ENCODE measurements at regions not wholly inside any gene's neighbourhood (a gene's known extent, or its start where the extent isn't known, plus 50 kb on each side); places are given as distances from the start of the nearest gene placed in this dataset.

GRCh38 chr18:1392046-1392445 is 487.4 kb downstream of the ADCYAP1 start:
- no peaks in the 10 kb centered on the region for H3K4me1 Mint-ChIP-seq (ENCODE audit: low read depth)
- no peaks in the 10 kb centered on the region for H3K27me3 Mint-ChIP-seq (ENCODE audit: low read depth)

GRCh38 chr18:1392865-1393734 is 488.4 kb downstream of the ADCYAP1 start:
- Mint-ChIP-seq H3K27ac (no peak overlapping the region), H3K9me3 (peaks cover 5 to 11% of the 10 kb centered on the region in 2 donors), H3K36me3 (ENCODE audit: insufficient read depth in 2 of 2) (no peaks in the 10 kb centered on the region), H3K4me1 (ENCODE audit: low read depth) (no peaks in the 10 kb centered on the region), H3K4me3 (no peak overlapping the region), H3K27me3 (ENCODE audit: low read depth) (no peaks in the 10 kb centered on the region)
- ATAC-seq (replicated peaks in 1 of 2) (no peak), DNase-seq (no peak)

More at GRCh38 chr18:1392046-1392445, 487.4 kb downstream of the ADCYAP1 start:
- ATAC-seq (replicated peaks in 1 of 2) (no peak), DNase-seq (no peak)
- no peak overlapping the region for H3K4me3 Mint-ChIP-seq
- H3K9me3 Mint-ChIP-seq: peaks cover 11 to 19% of the 10 kb centered on the region in 2 donors
- no peaks in the 10 kb centered on the region for H3K36me3 Mint-ChIP-seq (ENCODE audit: insufficient read depth in 2 of 2)
- H3K27ac Mint-ChIP-seq: no peak overlapping the region

DNA sequence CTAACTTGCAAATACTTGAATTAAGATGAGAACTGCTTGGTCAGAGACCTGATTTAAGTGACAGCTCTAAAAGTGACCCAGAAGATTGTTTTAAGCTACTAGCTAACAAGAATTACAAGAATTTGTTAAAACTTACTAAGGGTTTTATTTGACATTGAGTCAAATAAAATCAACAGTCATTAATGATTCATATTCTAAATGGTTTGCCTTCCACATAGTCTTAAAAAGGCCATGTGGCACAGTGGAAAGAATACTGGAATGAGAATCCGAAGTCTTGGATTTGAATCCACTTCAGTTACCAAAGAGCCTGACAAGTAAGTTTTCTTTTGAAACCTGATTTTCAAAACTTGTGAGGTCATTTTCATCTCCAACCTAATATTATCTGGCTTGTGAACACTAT is 489.3 kb downstream of the ADCYAP1 start:
- Mint-ChIP-seq H3K4me1 (ENCODE audit: low read depth) (no peaks in the 10 kb centered on the region), H3K9me3 (peaks cover 5 to 9% of the 10 kb centered on the region in 2 donors), H3K27me3 (ENCODE audit: low read depth) (no peaks in the 10 kb centered on the region), H3K4me3 (no peak overlapping the region), H3K36me3 (ENCODE audit: insufficient read depth in 2 of 2) (no peaks in the 10 kb centered on the region), H3K27ac (no peak overlapping the region)
- ATAC-seq (replicated peaks in 1 of 2): no peak
- no peak for DNase-seq

DNA sequence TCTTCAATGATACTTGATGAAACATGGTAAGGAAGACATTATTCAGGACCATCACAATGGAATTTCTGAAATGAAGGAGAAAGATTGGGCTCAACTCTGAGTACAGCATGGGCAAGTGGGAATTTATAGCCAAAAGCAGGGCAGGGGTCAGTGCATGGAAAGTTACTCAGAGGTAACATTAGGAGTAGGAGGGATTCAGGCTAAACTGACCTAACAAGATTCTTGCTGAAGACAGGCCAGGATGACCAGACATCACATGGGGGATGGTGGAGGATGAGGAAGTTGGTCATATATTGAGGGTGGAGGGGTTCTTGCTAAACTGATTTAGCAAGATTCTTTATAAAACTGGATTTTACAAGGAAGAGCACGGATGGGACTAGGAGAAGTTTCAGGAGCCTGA is 489.8 kb downstream of the ADCYAP1 start:
- Mint-ChIP-seq H3K27me3 (ENCODE audit: low read depth) (no peaks in the 10 kb centered on the region), H3K4me3 (no peak overlapping the region), H3K9me3 (peaks cover 5 to 9% of the 10 kb centered on the region in 2 donors), H3K27ac (no peak overlapping the region), H3K36me3 (ENCODE audit: insufficient read depth in 2 of 2) (no peaks in the 10 kb centered on the region), H3K4me1 (ENCODE audit: low read depth) (no peaks in the 10 kb centered on the region)
- DNase-seq (no peak), ATAC-seq (replicated peaks in 1 of 2) (no peak)

DNA sequence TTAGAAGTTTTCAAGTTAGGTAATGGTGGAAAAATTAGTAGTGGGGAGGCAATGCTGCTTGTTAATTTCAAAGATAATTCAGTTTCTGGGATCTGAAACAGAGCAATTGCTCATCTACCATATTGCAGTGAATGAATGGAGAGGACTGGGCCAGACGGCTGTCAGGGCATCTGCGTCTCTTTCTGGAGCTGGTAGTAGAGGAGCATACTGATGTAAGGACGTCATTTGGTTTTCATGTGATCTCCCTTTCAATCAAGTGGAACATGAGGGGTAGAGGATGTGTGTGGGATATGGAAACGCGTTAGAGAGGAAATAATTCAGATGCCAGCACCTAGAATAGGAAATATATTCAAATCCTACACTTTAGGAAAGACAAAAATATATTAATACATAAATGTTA is 490.3 kb downstream of the ADCYAP1 start:
- Mint-ChIP-seq H3K4me1 (ENCODE audit: low read depth) (no peaks in the 10 kb centered on the region), H3K9me3 (peaks cover 5 to 9% of the 10 kb centered on the region in 2 donors), H3K27me3 (ENCODE audit: low read depth) (no peaks in the 10 kb centered on the region), H3K4me3 (no peak overlapping the region), H3K36me3 (ENCODE audit: insufficient read depth in 2 of 2) (no peaks in the 10 kb centered on the region), H3K27ac (no peak overlapping the region)
- DNase-seq: no peak
- ATAC-seq (replicated peaks in 1 of 2): no peak

GRCh38 chr18:1408376-1408775 is 503.7 kb downstream of the ADCYAP1 start:
- Mint-ChIP-seq H3K9me3 (peaks cover 3 to 5% of the 10 kb centered on the region in 2 donors), H3K4me3 (no peak overlapping the region), H3K36me3 (ENCODE audit: insufficient read depth in 2 of 2) (no peaks in the 10 kb centered on the region), H3K4me1 (ENCODE audit: low read depth) (no peaks in the 10 kb centered on the region), H3K27me3 (ENCODE audit: low read depth) (no peaks in the 10 kb centered on the region), H3K27ac (no peak overlapping the region)
- DNase-seq (no peak), ATAC-seq (replicated peaks in 1 of 2) (no peak)

DNA sequence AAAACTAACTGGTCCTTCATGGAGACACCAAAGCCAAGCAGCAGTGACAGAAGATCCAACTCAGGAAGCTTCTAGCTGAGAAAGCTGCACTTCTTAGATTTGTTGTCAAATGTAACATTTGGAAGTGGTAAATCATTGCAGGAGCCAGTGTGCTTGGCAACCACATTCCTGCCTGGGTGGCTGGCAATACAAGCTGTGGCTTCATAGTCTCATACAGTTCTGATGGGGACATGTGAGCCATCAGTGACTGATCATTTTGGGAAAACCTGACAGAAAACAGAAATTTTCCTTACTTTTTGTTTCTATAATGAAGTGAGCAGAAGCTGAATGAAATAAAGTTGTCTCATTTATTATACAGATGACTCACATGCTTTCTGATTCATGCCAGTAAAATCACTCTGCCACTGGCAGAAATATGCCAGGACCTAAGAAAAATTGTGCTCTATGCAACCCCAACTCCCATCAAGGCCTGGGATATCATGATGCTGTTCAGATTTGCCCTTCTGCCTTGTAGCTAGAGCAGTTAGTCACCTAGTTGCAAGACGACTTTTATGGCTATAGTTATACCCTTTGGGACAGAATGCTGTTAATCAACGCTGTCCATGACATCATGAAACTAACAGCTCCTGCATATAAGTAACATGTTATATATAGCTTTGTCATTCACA is 508.1 kb downstream of the ADCYAP1 start:
- Mint-ChIP-seq H3K36me3 (ENCODE audit: insufficient read depth in 2 of 2) (no peaks in the 10 kb centered on the region), H3K4me3 (no peak overlapping the region), H3K27me3 (ENCODE audit: low read depth) (no peaks in the 10 kb centered on the region), H3K4me1 (ENCODE audit: low read depth) (no peaks in the 10 kb centered on the region), H3K27ac (no peak overlapping the region), H3K9me3 (peaks cover 3% of the 10 kb centered on the region in 2 donors)
- DNase-seq (no peak), ATAC-seq (replicated peaks in 1 of 2) (no peak)

GRCh38 chr18:1413323-1413675 is 508.6 kb downstream of the ADCYAP1 start:
- Mint-ChIP-seq H3K4me3 (no peak overlapping the region), H3K27ac (no peak overlapping the region), H3K27me3 (ENCODE audit: low read depth) (no peaks in the 10 kb centered on the region), H3K4me1 (ENCODE audit: low read depth) (no peaks in the 10 kb centered on the region), H3K9me3 (peaks cover 3% of the 10 kb centered on the region in 2 donors), H3K36me3 (ENCODE audit: insufficient read depth in 2 of 2) (no peaks in the 10 kb centered on the region)
- no peak for DNase-seq
- no peak for ATAC-seq (replicated peaks in 1 of 2)

- no peaks in the 10 kb centered on the region for H3K27me3 Mint-ChIP-seq (ENCODE audit: low read depth)
- H3K4me3 Mint-ChIP-seq: no peak overlapping the region
- H3K4me1 Mint-ChIP-seq (ENCODE audit: low read depth): no peaks in the 10 kb centered on the region
- ATAC-seq (replicated peaks in 1 of 2): no peak
- H3K9me3 Mint-ChIP-seq: peaks cover under 1 to 4% of the 10 kb centered on the region in 2 donors
- H3K36me3 Mint-ChIP-seq (ENCODE audit: insufficient read depth in 2 of 2): no peaks in the 10 kb centered on the region
- no peak overlapping the region for H3K27ac Mint-ChIP-seq
- no peak for DNase-seq
Observed at GRCh38 chr18:1416074-1416473, 511.4 kb downstream of the ADCYAP1 start.

- Mint-ChIP-seq H3K27ac (no peak overlapping the region), H3K27me3 (ENCODE audit: low read depth) (no peaks in the 10 kb centered on the region)
Observed at GRCh38 chr18:1421502-1421901, 516.8 kb downstream of the ADCYAP1 start.

GRCh38 chr18:1422634-1423033 is 518.0 kb downstream of the ADCYAP1 start:
- Mint-ChIP-seq H3K9me3 (peaks cover 0 to 2% of the 10 kb centered on the region in 2 donors), H3K36me3 (ENCODE audit: insufficient read depth in 2 of 2) (no peaks in the 10 kb centered on the region), H3K27ac (no peak overlapping the region), H3K4me3 (no peak overlapping the region), H3K27me3 (ENCODE audit: low read depth) (no peaks in the 10 kb centered on the region), H3K4me1 (ENCODE audit: low read depth) (no peaks in the 10 kb centered on the region)
- no peak for DNase-seq
- ATAC-seq (replicated peaks in 1 of 2): no peak

More at GRCh38 chr18:1421502-1421901, 516.8 kb downstream of the ADCYAP1 start:
- Mint-ChIP-seq H3K36me3 (ENCODE audit: insufficient read depth in 2 of 2) (no peaks in the 10 kb centered on the region), H3K4me3 (no peak overlapping the region), H3K9me3 (peaks cover 0 to 2% of the 10 kb centered on the region in 2 donors), H3K4me1 (ENCODE audit: low read depth) (no peaks in the 10 kb centered on the region)
- no peak for ATAC-seq (replicated peaks in 1 of 2)
- no peak for DNase-seq

GRCh38 chr18:1425679-1426078 is 521.0 kb downstream of the ADCYAP1 start:
- no peak overlapping the region for H3K27ac Mint-ChIP-seq
- DNase-seq (no peak), ATAC-seq (replicated peaks in 1 of 2) (no peak)
- H3K36me3 Mint-ChIP-seq (ENCODE audit: insufficient read depth in 2 of 2): no peaks in the 10 kb centered on the region
- H3K4me3 Mint-ChIP-seq: no peak overlapping the region
- H3K4me1 Mint-ChIP-seq (ENCODE audit: low read depth): no peaks in the 10 kb centered on the region
- H3K9me3 Mint-ChIP-seq: no peaks in the 10 kb centered on the region
- H3K27me3 Mint-ChIP-seq (ENCODE audit: low read depth): no peaks in the 10 kb centered on the region

DNA sequence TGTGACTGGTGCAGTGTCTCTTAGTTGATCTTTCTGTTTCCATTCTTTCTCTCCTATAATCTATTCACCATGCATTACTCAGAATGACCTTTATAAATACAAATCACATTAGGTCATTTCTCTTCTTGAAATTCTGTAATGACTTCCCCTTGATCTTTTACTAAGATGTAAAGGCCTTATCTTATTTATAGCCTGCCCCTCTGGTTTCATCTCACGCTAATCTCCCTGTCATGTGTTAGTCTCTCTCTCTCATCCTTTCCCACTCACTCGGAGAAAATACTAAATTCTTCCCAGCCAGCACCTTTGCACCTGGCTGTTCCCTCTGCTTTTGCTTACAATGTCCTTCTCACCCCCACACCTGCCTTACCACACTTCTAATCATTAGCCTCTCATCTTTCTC is 530.8 kb downstream of the ADCYAP1 start:
- H3K27me3 Mint-ChIP-seq (ENCODE audit: low read depth): no peaks in the 10 kb centered on the region
- no peak overlapping the region for H3K27ac Mint-ChIP-seq
- no peaks in the 10 kb centered on the region for H3K36me3 Mint-ChIP-seq (ENCODE audit: insufficient read depth in 2 of 2)
- no peaks in the 10 kb centered on the region for H3K9me3 Mint-ChIP-seq
- no peak for ATAC-seq (replicated peaks in 1 of 2)
- DNase-seq: no peak
- no peaks in the 10 kb centered on the region for H3K4me1 Mint-ChIP-seq (ENCODE audit: low read depth)
- no peak overlapping the region for H3K4me3 Mint-ChIP-seq
